IMR-90 (cell line): ENCODE measurements at regions not wholly inside any gene's neighbourhood (a gene's known extent, or its start where the extent isn't known, plus 50 kb on each side); places are given as distances from the start of the nearest gene placed in this dataset.

ENCODE experiments used
- ATAC-seq: fragments of 200-7000 bp; cut with Tn5 transposase; 2 replicates; pipeline ENCODE4 v1.9.1; 2020; ENCODE audit warnings: low read depth, mild to moderate bottlenecking, moderate library complexity
- BruUV-seq: library from RNA; stranded (reverse); fragments of 400-500 nt; replicated peaks from 2 replicates; lab custom pipeline; 2021; lab: Mats Ljungman, UMichigan
- CTCF ChIA-PET: fragments of 300-600 bp; formaldehyde crosslinking; extraction: SDS; loops from one replicate; lab custom pipeline; 2021; ENCODE audit warnings: antibody characterized with exemption; lab: Yijun Ruan, JAX
- POLR2A ChIA-PET: fragments of 300-600 bp; sonication (Branson Sonifier 250); formaldehyde crosslinking; loops from one replicate; lab custom pipeline; 2022; ENCODE audit warnings: antibody characterized with exemption; ENCODE audit not compliant: unreplicated experiment; lab: Charles Lee
- DNase-seq: peaks from one replicate; pipeline ENCODE4 v3.0.0; 2013
- H2AFZ ChIP-seq: replicated peaks from 2 replicates; pipeline ENCODE3; 2013; ENCODE audit warnings: low read length, mild to moderate bottlenecking; ENCODE audit not compliant: poor library complexity
- H2AK5ac ChIP-seq: 2 replicates; pipeline ENCODE4 v1.6.1; 2013; ENCODE audit warnings: low read depth, low read length, inconsistent platforms
- H2AK9ac ChIP-seq: replicated peaks from 2 replicates; pipeline ENCODE3; 2013; ENCODE audit warnings: mild to moderate bottlenecking, low read depth, low read length, moderate library complexity; ENCODE audit not compliant: poor library complexity
- H2BK120ac ChIP-seq: 2 replicates; pipeline ENCODE4 v1.6.1; 2013; ENCODE audit warnings: low read depth, low read length, inconsistent platforms
- H2BK15ac ChIP-seq: 3 replicates; pipeline ENCODE4 v1.6.1; 2013; ENCODE audit warnings: low read depth, low read length, inconsistent platforms
- H2BK20ac ChIP-seq: 2 replicates; pipeline ENCODE4 v1.6.1; 2013; ENCODE audit warnings: low read depth, mild to moderate bottlenecking, inconsistent platforms, low read length, moderate library complexity
- H2BK5ac ChIP-seq: 2 replicates; pipeline ENCODE4 v1.6.1; 2013; ENCODE audit warnings: mild to moderate bottlenecking, low read depth, low read length, inconsistent platforms; ENCODE audit not compliant: poor library complexity, severe bottlenecking
- H3K14ac ChIP-seq: replicated peaks from 2 replicates; pipeline ENCODE4 v1.6.1; 2013; ENCODE audit warnings: low read depth, low read length, inconsistent platforms
- H3K18ac ChIP-seq: 2 replicates; pipeline ENCODE4 v1.6.1; 2013; ENCODE audit warnings: low read depth, low read length, control low read depth
- H3K23ac ChIP-seq: 2 replicates; pipeline ENCODE4 v1.6.1; 2013; ENCODE audit warnings: low read depth, low read length, inconsistent platforms
- H3K27ac ChIP-seq: 2 replicates; pipeline ENCODE4 v1.5.1; 2013; ENCODE audit warnings: mild to moderate bottlenecking, control low read depth, low read length; ENCODE audit not compliant: insufficient read depth
- H3K27me3 ChIP-seq: 2 replicates; pipeline ENCODE4 v1.6.1; 2013; ENCODE audit warnings: low read length; ENCODE audit not compliant: control insufficient read depth, insufficient read depth
- H3K36me3 ChIP-seq: 2 replicates; pipeline ENCODE4 v1.6.1; 2013; ENCODE audit warnings: low read length, mixed read lengths; ENCODE audit not compliant: control insufficient read depth, insufficient read depth
- H3K4ac ChIP-seq: 2 replicates; pipeline ENCODE4 v1.6.1; 2013; ENCODE audit warnings: low read depth, low read length, inconsistent platforms
- H3K4me1 ChIP-seq: 2 replicates; pipeline ENCODE4 v1.6.1; 2013; ENCODE audit warnings: low read length, mixed read lengths; ENCODE audit not compliant: control insufficient read depth, insufficient read depth
- H3K4me2 ChIP-seq: 2 replicates; pipeline ENCODE4 v1.6.1; 2013; ENCODE audit warnings: low read depth, mild to moderate bottlenecking, control low read depth, low read length, moderate library complexity
- H3K4me3 ChIP-seq: 2 replicates; pipeline ENCODE4 v1.5.1; 2013; ENCODE audit warnings: low read depth, mild to moderate bottlenecking, control low read depth, low read length, moderate library complexity; ENCODE audit not compliant: insufficient read depth
- H3K56ac ChIP-seq: 2 replicates; pipeline ENCODE4 v1.6.1; 2013; ENCODE audit warnings: low read length, inconsistent platforms; ENCODE audit not compliant: insufficient read depth; ENCODE audit errors: extremely low read depth
- H3K79me1 ChIP-seq, 2 experiments: 2 replicates each; pipeline ENCODE4 v1.6.1; 2013; ENCODE audit warnings: low read length in 2 of 2, inconsistent platforms in 1 of 2, low read depth in 1 of 2
- H3K9ac ChIP-seq: 2 replicates; pipeline ENCODE4 v1.6.1; 2013; ENCODE audit warnings: low read depth, low read length, control low read depth
- H3K9me1 ChIP-seq: 2 replicates; pipeline ENCODE4 v1.6.1; 2013; ENCODE audit warnings: low read length, inconsistent platforms; ENCODE audit not compliant: insufficient read depth
- H3K9me3 ChIP-seq: 2 replicates; pipeline ENCODE4 v1.6.1; 2013; ENCODE audit warnings: low read length; ENCODE audit not compliant: control insufficient read depth, insufficient read depth
- H4K20me1 ChIP-seq: 2 replicates; pipeline ENCODE4 v1.6.1; 2013; ENCODE audit warnings: low read length, inconsistent platforms; ENCODE audit not compliant: insufficient read depth
- H4K5ac ChIP-seq: 2 replicates; pipeline ENCODE4 v1.6.1; 2013; ENCODE audit warnings: mild to moderate bottlenecking, low read depth, low read length, control low read depth
- H4K8ac ChIP-seq, 2 experiments: 2 replicates each; pipeline ENCODE4 v1.6.1; 2013; ENCODE audit warnings: low read depth in 2 of 2, low read length in 2 of 2, control low read depth in 1 of 2, inconsistent platforms in 1 of 2
- H4K91ac ChIP-seq: 2 replicates; pipeline ENCODE4 v1.6.1; 2013; ENCODE audit warnings: low read depth, low read length, inconsistent platforms; ENCODE audit not compliant: insufficient read depth
- CEBPB ChIP-seq: IDR thresholded peaks from 2 replicates; pipeline ENCODE4 v1.6.1; 2012; ENCODE audit warnings: low read depth, low read length, improper control_type of control experiment
- CHD1 ChIP-seq: IDR thresholded peaks from 2 replicates; pipeline ENCODE4 v1.6.1; 2012; ENCODE audit warnings: low read depth, low read length, improper control_type of control experiment
- MAFK ChIP-seq: IDR thresholded peaks from 2 replicates; pipeline ENCODE4 v1.6.1; 2012; ENCODE audit warnings: low read depth, low read length, improper control_type of control experiment
- MAZ ChIP-seq: IDR thresholded peaks from 2 replicates; pipeline ENCODE4 v1.6.1; 2012; ENCODE audit warnings: low read depth, mild to moderate bottlenecking, low read length, improper control_type of control experiment, moderate library complexity, borderline replicate concordance
- MXI1 ChIP-seq: IDR thresholded peaks from 2 replicates; pipeline ENCODE4 v1.6.1; 2012; ENCODE audit warnings: low read depth, mild to moderate bottlenecking, low read length, moderate library complexity, borderline replicate concordance
- RCOR1 ChIP-seq: IDR thresholded peaks from 2 replicates; pipeline ENCODE4 v1.6.1; 2012; ENCODE audit warnings: mild to moderate bottlenecking, low read length, improper control_type of control experiment; ENCODE audit not compliant: insufficient replicate concordance
- RFX5 ChIP-seq: IDR thresholded peaks from 2 replicates; pipeline ENCODE4 v1.8.0; 2012; ENCODE audit warnings: low read depth, mild to moderate bottlenecking, low read length, moderate library complexity
- SMC3 ChIP-seq: fragments of 150-350 bp; IDR thresholded peaks from 2 replicates; pipeline ENCODE4 v1.6.1; 2016; ENCODE audit warnings: low read depth, mild to moderate bottlenecking, antibody characterized with exemption, low read length, moderate library complexity
- WGBS, 2 experiments: methylation state at CpG; one replicate each; pipeline versions ENCODE4 v1.1.5 to v1.1.7; 2013; ENCODE audit warnings: missing lambda C conversion rate in 2 of 2; ENCODE audit not compliant: insufficient read length in 1 of 2; ENCODE audit errors: extremely low coverage in 2 of 2; 5-methylcytosine and 5-hydroxymethylcytosine counted together
- dilution Hi-C: fragments of 300-500 bp; cut with HindIII; formaldehyde crosslinking; loops from one replicate; pipeline ENCODE4 v1.14.3; 2018; ENCODE audit warnings: low sequenced_read_pairs; ENCODE audit not compliant: unreplicated experiment
- in situ Hi-C: fragments of 300-500 bp; cut with MboI; formaldehyde crosslinking; loops from 3 replicates; pipeline ENCODE4 v1.14.3; 2019; ENCODE audit warnings: low sequenced_read_pairs, inconsistent platforms, mixed read lengths
- intact Hi-C: fragments of 100-400 bp; cut with micrococcal nuclease; formaldehyde crosslinking; loops from 2 replicates; pipeline ENCODE4 v1.10.0; 2022
- TF ChIP-seq, protein P1 (sequence below): fragments of 150-350 bp; IDR thresholded peaks from 2 replicates; pipeline ENCODE4 v1.6.1; 2017; ENCODE audit warnings: mild to moderate bottlenecking, antibody characterized with exemption, low read length, low read depth

DNA sequence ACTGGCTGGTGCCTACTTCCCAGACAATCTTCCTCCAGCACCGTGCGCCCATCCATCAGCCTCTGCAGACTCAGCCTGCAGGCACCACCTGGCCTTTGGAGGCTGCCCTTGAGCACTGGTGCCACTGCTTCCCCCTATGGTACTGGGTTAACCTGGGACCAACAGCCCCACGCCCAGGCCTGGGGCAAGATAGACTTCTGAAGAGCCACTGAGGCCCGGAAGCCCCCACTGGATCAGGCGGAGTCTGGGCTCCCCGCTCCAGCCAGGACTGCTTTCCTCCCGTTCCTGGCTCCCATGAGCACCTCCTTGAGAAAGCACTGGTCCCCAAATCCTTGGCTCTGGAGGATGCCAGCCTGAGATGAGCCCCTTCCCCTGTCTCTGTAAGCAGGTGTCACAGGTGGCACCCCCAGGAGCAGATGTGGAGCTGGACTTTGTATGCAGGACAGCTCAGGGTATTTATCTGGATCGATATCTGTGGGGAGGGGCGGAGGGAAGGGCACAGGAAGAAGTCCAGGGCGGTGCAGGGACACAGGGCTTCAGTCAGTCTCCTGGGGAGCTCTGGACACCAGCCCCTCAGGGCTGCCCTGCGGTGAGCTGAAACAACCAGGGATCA is 206.5 kb upstream of the PPP2R2D start:
- dilution Hi-C loops = no loop called here

More for the DNA sequence above, 206.5 kb upstream of the PPP2R2D start:
- no peak overlapping the region for H3K4me3 ChIP-seq
- no TSS peak for BruUV-seq
- in situ Hi-C loops (no loop called here), intact Hi-C loops (no loop called here)
- H4K5ac ChIP-seq = no peak overlapping the region
- H2AK5ac ChIP-seq = no peak overlapping the region
- WGBS, 2 experiments = 35% methylated on average over 4 of the region's 11 CpGs; no CpG with 5 or more reads in 1 of the 2 experiments
- TF ChIP-seq MAZ (no peak), CHD1 (no peak), MAFK (no peak), RCOR1 (no peak), SMC3 (no peak), CEBPB (no peak), MXI1 (no peak), RFX5 (no peak)
- TF ChIP-seq, protein P1, sequence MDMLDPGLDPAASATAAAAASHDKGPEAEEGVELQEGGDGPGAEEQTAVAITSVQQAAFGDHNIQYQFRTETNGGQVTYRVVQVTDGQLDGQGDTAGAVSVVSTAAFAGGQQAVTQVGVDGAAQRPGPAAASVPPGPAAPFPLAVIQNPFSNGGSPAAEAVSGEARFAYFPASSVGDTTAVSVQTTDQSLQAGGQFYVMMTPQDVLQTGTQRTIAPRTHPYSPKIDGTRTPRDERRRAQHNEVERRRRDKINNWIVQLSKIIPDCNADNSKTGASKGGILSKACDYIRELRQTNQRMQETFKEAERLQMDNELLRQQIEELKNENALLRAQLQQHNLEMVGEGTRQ = no peak
- no peaks in the 10 kb centered on the region for H3K9me1 ChIP-seq
- ATAC-seq (no peak), DNase-seq (no peak)
- peaks cover 61% of the 10 kb centered on the region for H3K9me3 ChIP-seq
- H3K14ac ChIP-seq = no peak overlapping the region
- no peak overlapping the region for H3K56ac ChIP-seq
- H3K4me2 ChIP-seq = no peak overlapping the region
- no peak overlapping the region for H2BK5ac ChIP-seq
- no peak overlapping the region for H3K4ac ChIP-seq
- H3K36me3 ChIP-seq = no peaks in the 10 kb centered on the region
- H3K23ac ChIP-seq = no peak overlapping the region
- no peak overlapping the region for H4K91ac ChIP-seq
- H2BK20ac ChIP-seq = no peak overlapping the region
- H3K79me1 ChIP-seq = no peaks in the 10 kb centered on the region
- no peaks in the 10 kb centered on the region for H3K27me3 ChIP-seq
- H2AFZ ChIP-seq = no peak overlapping the region
- H2BK120ac ChIP-seq = no peak overlapping the region
- no peak overlapping the region for H3K27ac ChIP-seq
- ChIA-PET POLR2A (no interaction called here), CTCF (no interaction called here)
- no peaks in the 10 kb centered on the region for H4K20me1 ChIP-seq
- H2AK9ac ChIP-seq = no peak overlapping the region
- no peak overlapping the region for H4K8ac ChIP-seq
- no peak overlapping the region for H2BK15ac ChIP-seq
- H3K4me1 ChIP-seq = no peaks in the 10 kb centered on the region
- no peak overlapping the region for H3K9ac ChIP-seq
- H3K18ac ChIP-seq = no peak overlapping the region
